ENCODE measurements at regions not wholly inside any gene's neighbourhood (a gene's known extent, or its start where the extent isn't known, plus 50 kb on each side); places are given as distances from the start of the nearest gene placed in this dataset.

DNA sequence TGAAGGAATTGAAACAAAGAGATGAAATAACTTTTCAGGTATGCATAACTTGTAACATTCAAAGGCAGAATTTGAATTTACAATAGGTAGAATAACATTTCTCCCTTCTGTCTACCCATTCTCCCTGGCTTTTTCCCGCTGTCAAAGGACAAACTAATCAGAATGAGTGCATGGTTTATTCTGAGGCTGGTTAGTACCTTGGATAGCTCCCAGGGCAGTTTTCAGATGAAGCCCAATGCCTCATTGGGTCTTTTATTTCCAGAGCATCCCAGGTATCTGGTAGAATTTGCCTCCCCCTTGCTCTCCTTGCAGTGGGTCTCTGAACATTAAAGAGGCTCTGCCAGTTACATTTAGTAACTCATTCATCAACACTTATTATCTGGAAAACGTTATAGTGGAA lies 665.5 kb downstream of the BCKDHB start:
- H3K27ac ChIP-seq (ENCODE audit: low read depth, low read length), result no peak overlapping the region
- no peak overlapping the region for H3K9ac ChIP-seq (ENCODE audit: low read length)

DNA sequence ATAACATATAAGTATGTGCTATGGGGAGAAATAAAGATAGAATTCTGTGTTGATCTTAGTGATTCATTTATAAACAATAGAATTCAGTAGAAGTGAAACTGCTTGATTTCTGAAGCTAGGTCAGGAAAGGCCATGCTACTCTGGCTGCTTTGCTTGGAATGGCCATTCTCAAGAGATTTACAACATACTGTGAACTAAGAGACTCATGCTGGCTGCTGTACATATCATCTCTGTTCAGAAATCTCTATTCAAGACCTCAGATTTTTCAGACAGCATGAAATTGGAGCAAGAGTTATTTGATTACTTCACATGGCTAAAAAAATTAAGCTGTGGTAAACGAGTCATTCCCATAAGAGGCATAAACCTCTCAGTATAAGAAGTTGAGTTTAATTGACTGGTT lies 662.6 kb downstream of the BCKDHB start:
- no peak overlapping the region for H3K9ac ChIP-seq (ENCODE audit: low read length)
- H3K4me1 ChIP-seq (ENCODE audit: control insufficient read depth, insufficient read depth, low read length), result no peaks in the 10 kb centered on the region
- no peaks in the 10 kb centered on the region for H3K9me3 ChIP-seq (ENCODE audit: control insufficient read depth, insufficient read depth, low read depth, low read length)
- H3K4me3 ChIP-seq (ENCODE audit: low read depth, low read length), result no peak overlapping the region
- H3K27ac ChIP-seq (ENCODE audit: low read depth, low read length), result no peak overlapping the region
- H3K36me3 ChIP-seq (ENCODE audit: control insufficient read depth, insufficient read depth, low read length), result no peaks in the 10 kb centered on the region
- no peaks in the 10 kb centered on the region for H3K27me3 ChIP-seq (ENCODE audit: control insufficient read depth, insufficient read depth, low read length)

More for the DNA sequence above, 665.5 kb downstream of the BCKDHB start:
- H3K4me1 ChIP-seq (ENCODE audit: control insufficient read depth, insufficient read depth, low read length), result no peaks in the 10 kb centered on the region
- H3K36me3 ChIP-seq (ENCODE audit: control insufficient read depth, insufficient read depth, low read length), result no peaks in the 10 kb centered on the region
- H3K4me3 ChIP-seq (ENCODE audit: low read depth, low read length), result no peak overlapping the region
- H3K27me3 ChIP-seq (ENCODE audit: control insufficient read depth, insufficient read depth, low read length), result no peaks in the 10 kb centered on the region
- no peaks in the 10 kb centered on the region for H3K9me3 ChIP-seq (ENCODE audit: control insufficient read depth, insufficient read depth, low read depth, low read length)

DNA sequence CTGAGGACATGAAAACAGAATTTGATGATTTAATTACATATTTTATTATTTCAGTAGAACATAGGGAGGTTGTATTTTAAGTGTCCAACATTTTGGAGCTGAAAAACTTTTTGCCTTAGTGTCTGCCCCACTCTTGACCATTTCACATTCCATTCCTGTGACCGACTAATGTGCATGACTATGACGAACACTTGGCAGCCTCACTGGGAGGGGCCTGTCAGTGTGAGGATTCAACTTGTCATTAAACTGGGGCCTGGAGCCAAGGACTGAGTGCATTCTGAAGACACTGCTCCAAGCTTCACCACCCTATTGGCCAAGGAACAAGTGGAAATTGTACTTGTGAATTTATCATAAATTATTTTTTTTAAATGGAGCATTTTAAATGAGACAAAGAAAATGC lies 661.3 kb downstream of the BCKDHB start:
- no peak overlapping the region for H3K4me3 ChIP-seq (ENCODE audit: low read depth, low read length)
- no peaks in the 10 kb centered on the region for H3K9me3 ChIP-seq (ENCODE audit: control insufficient read depth, insufficient read depth, low read depth, low read length)
- H3K4me1 ChIP-seq (ENCODE audit: control insufficient read depth, insufficient read depth, low read length), result no peaks in the 10 kb centered on the region
- H3K27me3 ChIP-seq (ENCODE audit: control insufficient read depth, insufficient read depth, low read length), result no peaks in the 10 kb centered on the region
- H3K27ac ChIP-seq (ENCODE audit: low read depth, low read length), result no peak overlapping the region
- no peaks in the 10 kb centered on the region for H3K36me3 ChIP-seq (ENCODE audit: control insufficient read depth, insufficient read depth, low read length)
- no peak overlapping the region for H3K9ac ChIP-seq (ENCODE audit: low read length)

DNA sequence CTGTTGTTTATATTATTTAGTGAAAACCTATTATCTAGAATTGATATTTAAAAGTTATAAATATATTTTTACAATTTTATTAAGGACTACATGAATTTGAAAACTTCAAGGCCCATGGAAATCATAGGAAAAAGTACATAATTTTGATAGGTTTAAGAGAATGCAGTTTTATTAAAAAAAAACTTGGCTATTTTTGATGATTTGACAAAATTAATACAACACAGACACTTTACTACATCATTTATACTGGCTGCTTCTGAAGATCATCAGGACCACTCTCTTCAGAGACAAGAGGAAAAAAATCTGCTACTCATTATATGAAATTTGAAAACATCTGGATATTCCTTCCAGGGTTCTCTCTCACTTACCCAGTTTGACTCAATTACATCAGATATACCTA lies 637.7 kb downstream of the BCKDHB start:
- H3K36me3 ChIP-seq (ENCODE audit: control insufficient read depth, insufficient read depth, low read length), result no peaks in the 10 kb centered on the region
- no peak overlapping the region for H3K4me3 ChIP-seq (ENCODE audit: low read depth, low read length)
- no peaks in the 10 kb centered on the region for H3K9me3 ChIP-seq (ENCODE audit: control insufficient read depth, insufficient read depth, low read depth, low read length)
- H3K27me3 ChIP-seq (ENCODE audit: control insufficient read depth, insufficient read depth, low read length), result no peaks in the 10 kb centered on the region
- H3K4me1 ChIP-seq (ENCODE audit: control insufficient read depth, insufficient read depth, low read length), result no peaks in the 10 kb centered on the region
- H3K9ac ChIP-seq (ENCODE audit: low read length), result no peak overlapping the region
- H3K27ac ChIP-seq (ENCODE audit: low read depth, low read length), result no peak overlapping the region

DNA sequence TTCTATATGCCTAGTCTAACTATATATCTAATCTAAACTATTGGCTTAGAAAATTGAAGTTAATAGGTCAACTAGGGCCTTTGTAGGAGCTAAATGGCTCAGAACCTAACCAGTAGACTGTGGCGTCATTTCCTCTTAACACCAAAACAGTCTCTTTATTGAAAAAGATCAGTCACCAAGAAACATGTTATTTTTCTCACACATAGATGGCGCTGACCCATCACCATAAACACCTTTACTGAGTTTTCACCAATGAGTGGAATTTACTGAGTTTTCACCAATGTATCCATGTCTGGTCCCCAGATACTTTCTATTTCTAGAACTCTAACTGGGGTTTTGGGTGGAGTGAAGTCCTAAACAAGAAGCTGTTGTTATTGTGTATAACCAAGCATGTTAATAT lies 636.0 kb downstream of the BCKDHB start:
- Histone ChIP-seq H3K4me1 (ENCODE audit: control insufficient read depth, insufficient read depth, low read length) (no peaks in the 10 kb centered on the region), H3K36me3 (ENCODE audit: control insufficient read depth, insufficient read depth, low read length) (no peaks in the 10 kb centered on the region), H3K9me3 (ENCODE audit: control insufficient read depth, insufficient read depth, low read depth, low read length) (no peaks in the 10 kb centered on the region), H3K4me3 (ENCODE audit: low read depth, low read length) (no peak overlapping the region), H3K9ac (ENCODE audit: low read length) (no peak overlapping the region), H3K27me3 (ENCODE audit: control insufficient read depth, insufficient read depth, low read length) (no peaks in the 10 kb centered on the region), H3K27ac (ENCODE audit: low read depth, low read length) (no peak overlapping the region)

DNA sequence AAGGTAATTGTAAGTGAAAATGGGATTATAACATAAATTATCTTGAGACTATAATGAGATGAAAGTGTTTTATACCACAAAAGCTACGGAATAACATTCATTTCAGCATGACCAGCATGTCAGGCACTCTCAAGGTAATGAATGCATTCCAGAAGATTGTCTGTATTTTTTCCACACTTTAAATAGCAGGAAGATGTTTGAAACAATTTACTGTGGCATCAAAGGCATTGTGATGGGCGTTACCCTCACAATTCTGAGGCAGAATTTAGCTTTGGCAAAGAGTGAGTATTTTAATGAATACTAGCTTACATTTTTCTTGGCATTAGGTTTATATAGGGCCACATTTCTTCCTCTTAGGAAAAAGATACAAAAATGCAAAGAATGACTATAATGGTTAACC lies 627.2 kb downstream of the BCKDHB start:
- H3K27ac ChIP-seq (ENCODE audit: low read depth, low read length), result no peak overlapping the region
- no peak overlapping the region for H3K4me3 ChIP-seq (ENCODE audit: low read depth, low read length)
- no peaks in the 10 kb centered on the region for H3K36me3 ChIP-seq (ENCODE audit: control insufficient read depth, insufficient read depth, low read length)
- no peaks in the 10 kb centered on the region for H3K9me3 ChIP-seq (ENCODE audit: control insufficient read depth, insufficient read depth, low read depth, low read length)
- H3K27me3 ChIP-seq (ENCODE audit: control insufficient read depth, insufficient read depth, low read length), result no peaks in the 10 kb centered on the region
- H3K4me1 ChIP-seq (ENCODE audit: control insufficient read depth, insufficient read depth, low read length), result no peaks in the 10 kb centered on the region
- H3K9ac ChIP-seq (ENCODE audit: low read length), result no peak overlapping the region

DNA sequence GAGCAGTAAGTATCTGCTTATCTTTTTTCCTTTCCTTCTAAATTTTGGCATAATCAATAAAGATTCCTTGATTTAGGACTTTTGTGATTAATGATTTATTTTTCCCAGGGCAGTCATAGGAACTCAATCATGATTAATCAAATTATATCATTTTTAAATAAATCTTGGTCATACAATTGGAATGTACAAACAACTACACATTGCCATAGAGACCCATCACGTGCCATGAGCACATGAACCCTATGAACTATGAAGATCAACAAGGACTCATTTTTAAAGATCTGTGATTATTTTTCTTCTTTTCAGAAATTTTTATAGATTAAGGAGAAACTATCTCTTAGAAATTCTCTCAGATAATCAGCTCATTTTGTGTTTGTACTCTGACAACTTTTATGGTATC lies 622.4 kb downstream of the BCKDHB start:
- no peaks in the 10 kb centered on the region for H3K36me3 ChIP-seq (ENCODE audit: control insufficient read depth, insufficient read depth, low read length)
- H3K9ac ChIP-seq (ENCODE audit: low read length), result no peak overlapping the region
- no peaks in the 10 kb centered on the region for H3K4me1 ChIP-seq (ENCODE audit: control insufficient read depth, insufficient read depth, low read length)
- no peak overlapping the region for H3K4me3 ChIP-seq (ENCODE audit: low read depth, low read length)
- no peaks in the 10 kb centered on the region for H3K9me3 ChIP-seq (ENCODE audit: control insufficient read depth, insufficient read depth, low read depth, low read length)
- H3K27me3 ChIP-seq (ENCODE audit: control insufficient read depth, insufficient read depth, low read length), result no peaks in the 10 kb centered on the region
- H3K27ac ChIP-seq (ENCODE audit: low read depth, low read length), result no peak overlapping the region

DNA sequence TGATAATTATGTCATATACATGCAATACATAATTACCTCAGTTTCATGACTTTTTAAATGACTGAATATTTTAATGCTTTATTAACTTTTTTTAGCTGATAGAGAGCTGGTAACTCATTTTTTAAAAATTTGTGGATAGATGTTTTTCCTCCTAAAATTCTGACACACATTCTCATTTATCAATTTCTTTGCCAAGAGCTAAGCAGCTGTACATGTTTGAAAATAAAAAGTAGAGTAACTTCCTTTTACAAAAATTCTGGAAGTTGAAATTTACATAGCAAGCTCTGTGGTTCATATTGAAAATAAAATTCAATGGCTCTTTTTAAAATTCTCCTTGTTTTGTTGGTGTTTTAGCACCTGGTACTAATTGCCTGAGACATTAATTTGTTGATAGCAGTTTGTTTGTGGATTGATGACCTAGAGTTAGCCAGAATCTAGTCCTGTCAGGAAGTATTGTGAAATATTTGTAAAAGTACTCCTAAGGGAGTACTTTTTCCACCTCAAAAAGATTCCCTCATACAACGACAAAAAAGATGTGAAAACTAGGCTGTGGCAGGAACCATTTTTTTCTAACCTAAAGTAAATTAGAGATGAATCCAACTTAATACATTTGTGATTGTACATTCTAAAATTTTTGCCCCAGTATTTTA lies 621.8 kb downstream of the BCKDHB start:
- Histone ChIP-seq H3K9me3 (ENCODE audit: control insufficient read depth, insufficient read depth, low read depth, low read length) (no peaks in the 10 kb centered on the region), H3K9ac (ENCODE audit: low read length) (no peak overlapping the region), H3K27me3 (ENCODE audit: control insufficient read depth, insufficient read depth, low read length) (no peaks in the 10 kb centered on the region), H3K36me3 (ENCODE audit: control insufficient read depth, insufficient read depth, low read length) (no peaks in the 10 kb centered on the region), H3K4me1 (ENCODE audit: control insufficient read depth, insufficient read depth, low read length) (no peaks in the 10 kb centered on the region), H3K27ac (ENCODE audit: low read depth, low read length) (no peak overlapping the region), H3K4me3 (ENCODE audit: low read depth, low read length) (no peak overlapping the region)

DNA sequence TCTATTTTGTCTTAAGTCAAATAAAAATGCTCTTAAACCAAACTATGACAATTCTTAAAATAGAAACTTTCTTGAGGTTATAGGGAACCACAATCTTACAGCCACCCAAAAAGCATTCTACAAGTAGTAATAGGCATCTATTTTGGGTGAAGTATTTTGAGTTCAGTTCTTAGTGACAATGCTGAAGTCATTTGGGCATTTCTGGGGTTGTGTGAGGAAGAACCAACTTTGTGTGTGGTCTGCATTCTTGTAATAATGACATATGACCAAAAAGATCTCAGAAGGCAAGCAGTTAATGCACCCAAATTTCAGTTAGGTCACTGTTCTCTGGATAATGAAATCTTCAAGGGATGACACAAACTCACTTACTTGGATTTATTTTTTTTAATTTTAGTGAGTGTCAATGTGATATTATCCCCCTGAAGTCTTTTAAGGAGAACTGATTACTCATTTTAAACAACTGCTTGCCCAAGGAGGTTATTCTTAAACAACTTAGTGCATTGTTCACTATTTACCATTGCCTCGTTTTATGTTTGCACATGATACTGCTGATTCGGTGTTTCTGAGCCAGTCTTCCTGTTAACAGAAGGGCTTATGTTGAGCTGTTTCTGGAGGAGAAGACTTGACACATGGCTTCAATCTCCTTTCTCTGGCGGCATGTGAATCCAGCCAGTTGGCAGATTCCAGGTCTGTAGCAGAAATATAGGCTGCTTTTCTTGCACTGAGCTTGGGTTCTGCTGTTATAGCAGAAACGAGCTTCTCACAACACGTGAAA lies 618.9 kb downstream of the BCKDHB start:
- H3K36me3 ChIP-seq (ENCODE audit: control insufficient read depth, insufficient read depth, low read length), result no peaks in the 10 kb centered on the region
- H3K4me1 ChIP-seq (ENCODE audit: control insufficient read depth, insufficient read depth, low read length), result no peaks in the 10 kb centered on the region
- no peak overlapping the region for H3K27ac ChIP-seq (ENCODE audit: low read depth, low read length)
- H3K27me3 ChIP-seq (ENCODE audit: control insufficient read depth, insufficient read depth, low read length), result no peaks in the 10 kb centered on the region
- no peak overlapping the region for H3K9ac ChIP-seq (ENCODE audit: low read length)
- no peak overlapping the region for H3K4me3 ChIP-seq (ENCODE audit: low read depth, low read length)
- H3K9me3 ChIP-seq (ENCODE audit: control insufficient read depth, insufficient read depth, low read depth, low read length), result no peaks in the 10 kb centered on the region; the same call in 1 of the 2 replicates

DNA sequence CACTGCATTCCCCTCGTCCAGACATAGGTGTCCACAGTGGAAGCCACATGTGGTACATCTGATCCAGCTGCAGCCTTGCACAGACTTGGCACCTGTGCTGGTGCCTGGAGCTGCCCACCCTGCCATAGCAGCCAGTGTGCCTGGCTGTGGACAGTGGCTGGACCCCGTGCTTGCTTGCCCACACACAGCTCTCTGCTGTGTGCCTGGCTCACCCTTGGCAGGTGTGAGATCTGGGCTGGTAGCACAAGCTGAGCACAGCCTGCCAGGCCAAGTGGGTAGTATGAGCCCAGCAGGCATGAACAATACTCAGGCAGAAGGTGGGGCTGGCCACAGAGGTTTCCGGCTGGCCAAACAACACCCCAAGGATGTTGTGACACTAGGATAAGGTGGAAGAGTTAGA lies 614.4 kb downstream of the BCKDHB start:
- Histone ChIP-seq H3K4me3 (ENCODE audit: low read depth, low read length) (no peak overlapping the region), H3K9me3 (ENCODE audit: control insufficient read depth, insufficient read depth, low read depth, low read length) (no peaks in the 10 kb centered on the region; the same call in 1 of the 2 replicates)

DNA sequence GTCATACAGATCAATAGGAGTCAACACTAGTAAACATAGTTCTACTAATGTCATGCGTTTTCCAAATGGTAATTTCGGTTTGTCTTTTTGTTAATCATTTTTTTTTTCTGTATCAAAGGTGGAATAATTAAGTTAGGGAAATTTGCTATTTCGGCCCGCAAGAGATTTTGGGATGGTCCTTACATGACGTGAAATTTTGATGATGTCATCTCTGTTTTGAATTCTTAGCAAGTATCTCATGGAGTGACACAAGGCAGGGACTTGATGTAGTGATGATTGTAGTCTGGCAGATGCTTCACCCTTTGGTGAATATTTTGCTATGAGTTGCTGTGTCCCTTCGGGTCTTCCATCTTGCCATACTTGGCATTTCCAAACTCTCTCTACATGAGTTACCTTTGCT lies 608.0 kb downstream of the BCKDHB start:
- H3K36me3 ChIP-seq (ENCODE audit: control insufficient read depth, insufficient read depth, low read length), result no peaks in the 10 kb centered on the region
- no peaks in the 10 kb centered on the region for H3K27me3 ChIP-seq (ENCODE audit: control insufficient read depth, insufficient read depth, low read length)
- no peaks in the 10 kb centered on the region for H3K9me3 ChIP-seq (ENCODE audit: control insufficient read depth, insufficient read depth, low read depth, low read length)
- no peak overlapping the region for H3K9ac ChIP-seq (ENCODE audit: low read length)
- H3K4me3 ChIP-seq (ENCODE audit: low read depth, low read length), result no peak overlapping the region
- no peaks in the 10 kb centered on the region for H3K4me1 ChIP-seq (ENCODE audit: control insufficient read depth, insufficient read depth, low read length)
- no peak overlapping the region for H3K27ac ChIP-seq (ENCODE audit: low read depth, low read length)

More for the DNA sequence above, 614.4 kb downstream of the BCKDHB start:
- H3K4me1 ChIP-seq (ENCODE audit: control insufficient read depth, insufficient read depth, low read length), result no peaks in the 10 kb centered on the region
- H3K36me3 ChIP-seq (ENCODE audit: control insufficient read depth, insufficient read depth, low read length), result no peaks in the 10 kb centered on the region
- no peak overlapping the region for H3K9ac ChIP-seq (ENCODE audit: low read length)
- no peak overlapping the region for H3K27ac ChIP-seq (ENCODE audit: low read depth, low read length)
- no peaks in the 10 kb centered on the region for H3K27me3 ChIP-seq (ENCODE audit: control insufficient read depth, insufficient read depth, low read length)

All from HUES6 (cell line).